HCT116 (cell line): ENCODE measurements at regions not wholly inside any gene's neighbourhood (a gene's known extent, or its start where the extent isn't known, plus 50 kb on each side); places are given as distances from the start of the nearest gene placed in this dataset.

Source experiments
- ATAC-seq: fragments of 200-7000 bp; cut with Tn5 transposase; 2 replicates; pipeline ENCODE4 v1.9.1; 2020; ENCODE audit warnings: mild to moderate bottlenecking, moderate library complexity
- BruUV-seq: library from RNA; stranded (reverse); fragments of 400-500 nt; replicated peaks from 2 replicates; lab custom pipeline; 2021; lab: Mats Ljungman, UMichigan
- CTCF ChIA-PET: fragments of 300-600 bp; sonication (Branson Sonifier 250); formaldehyde crosslinking; loops from one replicate; lab custom pipeline; 2021; ENCODE audit warnings: antibody characterized with exemption; lab: Charles Lee
- POLR2A ChIA-PET: fragments of 300-600, 350-600 bp; sonication (Branson Sonifier 250); formaldehyde crosslinking; loops from one replicate; lab custom pipeline; 2021; ENCODE audit warnings: antibody characterized with exemption; lab: Charles Lee
- RAD21 ChIA-PET, 2 experiments: fragments of 300-600 bp; sonication (Branson Sonifier 250); formaldehyde crosslinking; loops; one replicate each; lab custom pipeline; 2023; ENCODE audit warnings: low total read pairs in 2 of 2; ENCODE audit not compliant: uncharacterized antibody in 2 of 2, unreplicated experiment in 2 of 2, low non-redundant PET in 1 of 2; lab: Charles Lee
- DNase-seq: peaks from one replicate; pipeline ENCODE4 v3.0.0-alpha.2; 2010; ENCODE audit warnings: low read depth, low spot score
- H2AFZ ChIP-seq: fragments of 200-600 bp; shearing (Covaris generic), sonication (generic); 2 replicates; pipeline ENCODE4 v1.6.1; 2017; ENCODE audit warnings: low read depth, mixed run types, mixed read lengths, antibody characterized with exemption, low read length; ENCODE audit not compliant: poor library complexity, severe bottlenecking
- H3K27ac ChIP-seq: 2 replicates; pipeline ENCODE4 v1.5.1; 2012; ENCODE audit warnings: low read depth, low read length
- H3K27me3 ChIP-seq: fragments of 200-600 bp; sonication (generic); 2 replicates; pipeline ENCODE4 v1.6.1; 2016; ENCODE audit warnings: mixed run types, low read length, mixed read lengths; ENCODE audit not compliant: insufficient read depth
- H3K36me3 ChIP-seq, 2 experiments: fragments of 200-500 bp in 1 of 2; fragments of 200-600 bp in 1 of 2; sonication (Bioruptor generic) in 1 of 2; sonication (generic) in 1 of 2; 2 replicates each; pipeline versions ENCODE4 v1.5.1 to v1.6.1; 2014 to 2016; ENCODE audit warnings: low read length in 2 of 2, inconsistent platforms in 1 of 2, mixed read lengths in 1 of 2, mixed run types in 1 of 2; ENCODE audit not compliant: insufficient read depth in 2 of 2, control insufficient read depth in 1 of 2
- H3K4me1 ChIP-seq, 2 experiments: fragments of 200-600 bp in 1 of 2; sonication (generic) in 1 of 2; 2 replicates each; pipeline versions ENCODE4 v1.5.1 to v1.6.1; 2012 to 2017; ENCODE audit warnings: low read length in 2 of 2, inconsistent platforms in 1 of 2, mild to moderate bottlenecking in 1 of 2, mixed read lengths in 1 of 2, mixed run types in 1 of 2, moderate library complexity in 1 of 2; ENCODE audit not compliant: insufficient read depth in 2 of 2, control insufficient read depth in 1 of 2
- H3K4me2 ChIP-seq: fragments of 200-600 bp; sonication (generic); 2 replicates; pipeline ENCODE4 v1.6.1; 2017; ENCODE audit warnings: mixed run types, low read length, mixed read lengths
- H3K4me3 ChIP-seq, 2 experiments: fragments of 200-600 bp in 1 of 2; sonication (generic) in 1 of 2; replicated peaks in 1 of 2; 2 replicates each; pipeline ENCODE4 v1.5.1; 2011 to 2016; ENCODE audit warnings: low read length in 2 of 2, control low read depth in 1 of 2, low read depth in 1 of 2, mild to moderate bottlenecking in 1 of 2, mixed read lengths in 1 of 2, mixed run types in 1 of 2
- H3K79me2 ChIP-seq: fragments of 200-600 bp; sonication (generic); 2 replicates; pipeline ENCODE4 v1.6.1; 2017; ENCODE audit warnings: mild to moderate bottlenecking, mixed run types, low read length, moderate library complexity, mixed read lengths; ENCODE audit not compliant: insufficient read depth
- H3K9ac ChIP-seq: fragments of 200-600 bp; sonication (generic); 2 replicates; pipeline ENCODE4 v1.6.1; 2016; ENCODE audit warnings: low read length, mixed read lengths
- H3K9me2 ChIP-seq: fragments of 200-600 bp; sonication (generic), shearing (Covaris generic); 2 replicates; pipeline ENCODE4 v1.6.1; 2017; ENCODE audit warnings: mixed run types, mild to moderate bottlenecking, moderate library complexity; ENCODE audit not compliant: insufficient read depth
- H3K9me3 ChIP-seq, 2 experiments: fragments of 200-500 bp in 1 of 2; fragments of 200-600 bp in 1 of 2; sonication (Bioruptor generic) in 1 of 2; sonication (generic) in 1 of 2; 2 replicates each; pipeline ENCODE4 v1.6.1; 2014 to 2017; ENCODE audit warnings: low read length in 2 of 2, mixed read lengths in 2 of 2, inconsistent platforms in 1 of 2, low read depth in 1 of 2, mild to moderate bottlenecking in 1 of 2, mixed run types in 1 of 2, moderate library complexity in 1 of 2; ENCODE audit not compliant: control insufficient read depth in 1 of 2, insufficient read depth in 1 of 2
- H4K20me1 ChIP-seq: fragments of 200-600 bp; sonication (generic), shearing (Covaris generic); 2 replicates; pipeline ENCODE4 v1.6.1; 2017; ENCODE audit warnings: mixed run types, mild to moderate bottlenecking, moderate library complexity; ENCODE audit not compliant: insufficient read depth
- CEBPB ChIP-seq: IDR thresholded peaks from 2 replicates; pipeline ENCODE4 v1.6.1; 2012; ENCODE audit warnings: low read depth
- CTCF ChIP-seq, 3 experiments: fragments of 200-600 bp in 1 of 3; sonication (generic) in 1 of 3; IDR thresholded peaks in 2 of 3; conservative IDR thresholded peaks in 1 of 3; 2 replicates each; pipeline ENCODE4 v1.5.1; 2012 to 2017; ENCODE audit warnings: low read depth in 2 of 3, low read length in 2 of 3, antibody characterized with exemption in 1 of 3, borderline replicate concordance in 1 of 3, control low read depth in 1 of 3, mild to moderate bottlenecking in 1 of 3, mixed read lengths in 1 of 3, mixed run types in 1 of 3, moderate library complexity in 1 of 3; ENCODE audit not compliant: insufficient read depth in 1 of 3
- EZH2phosphoT487 ChIP-seq: fragments of 200-600 bp; IDR thresholded peaks from 2 replicates; pipeline ENCODE4 v1.6.1; 2018; ENCODE audit warnings: antibody characterized with exemption, borderline replicate concordance
- POLR2A ChIP-seq: IDR thresholded peaks from 2 replicates; pipeline ENCODE4 v1.7.0; 2011; ENCODE audit warnings: borderline replicate concordance; ENCODE audit not compliant: insufficient read depth, insufficient read length; ENCODE audit errors: extremely low read depth
- RAD21 ChIP-seq: IDR thresholded peaks from 2 replicates; pipeline ENCODE4 v1.6.1; 2012; ENCODE audit warnings: low read depth, mild to moderate bottlenecking
- YY1 ChIP-seq: IDR thresholded peaks from 2 replicates; pipeline ENCODE4 v1.6.1; 2011; ENCODE audit warnings: low read length, low read depth, moderate library complexity, mild to moderate bottlenecking; ENCODE audit not compliant: insufficient replicate concordance; ENCODE audit errors: extremely low read depth
- intact Hi-C: fragments of 100-400 bp; cut with micrococcal nuclease; formaldehyde crosslinking; loops from 2 replicates; pipeline ENCODE4 v1.10.0; 2022

- H3K4me3 ChIP-seq: no peak overlapping the region
- no peak overlapping the region for H3K9ac ChIP-seq
- TF ChIP-seq YY1 (no peak), EZH2phosphoT487 (no peak), CEBPB (no peak)
- TF ChIP-seq, all 23 proteins: peak for 0
- intact Hi-C loops: no loop called here
- ChIA-PET CTCF (no interaction called here), POLR2A (no interaction called here), RAD21 (no interaction called here)
- ATAC-seq (no peak), DNase-seq (no peak)
- Histone ChIP-seq H2AFZ (no peak overlapping the region), H3K4me2 (no peak overlapping the region), H3K9me2 (no peaks in the 10 kb centered on the region), H3K4me1 (no peaks in the 10 kb centered on the region), H3K36me3 (no peaks in the 10 kb centered on the region), H4K20me1 (no peaks in the 10 kb centered on the region), H3K79me2 (no peaks in the 10 kb centered on the region), H3K9me3 (no peaks in the 10 kb centered on the region), H3K27me3 (peaks cover 18% of the 10 kb centered on the region; the same call in 1 of the 2 replicates), H3K27ac (no peak overlapping the region)
- no TSS peak for BruUV-seq
These were observed 55.4 kb upstream of the SLC10A7 start for GRCh38 chr4:146577111-146577510.

DNA sequence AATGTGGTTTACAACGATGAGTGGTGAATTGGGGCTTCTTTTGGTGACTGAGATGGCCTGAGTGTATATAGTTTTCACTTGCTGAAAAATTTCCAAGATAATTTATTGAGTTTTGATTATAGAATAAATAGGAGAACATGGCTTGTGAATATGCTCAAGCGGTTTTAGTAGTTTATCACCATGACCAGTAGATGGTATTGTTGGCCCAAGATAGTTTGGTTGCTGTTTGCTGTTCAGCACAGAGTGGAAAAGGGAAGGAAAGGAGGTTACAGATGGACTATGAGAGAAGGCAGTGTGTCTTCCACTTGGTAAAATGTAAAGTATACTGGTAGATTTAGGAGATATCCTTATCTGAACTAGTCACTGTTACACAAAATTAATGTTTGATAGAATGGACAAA, 55.8 kb upstream of the POU4F2 start:
- BruUV-seq: no TSS peak
- Histone ChIP-seq H2AFZ (no peak overlapping the region), H3K9me3 (no peaks in the 10 kb centered on the region), H3K36me3 (no peaks in the 10 kb centered on the region), H3K79me2 (no peaks in the 10 kb centered on the region), H3K4me1 (no peaks in the 10 kb centered on the region), H3K9ac (no peak overlapping the region), H3K4me3 (no peak overlapping the region), H4K20me1 (no peaks in the 10 kb centered on the region), H3K4me2 (no peak overlapping the region), H3K27me3 (peaks cover 15% of the 10 kb centered on the region; the same call in 1 of the 2 replicates), H3K27ac (no peak overlapping the region), H3K9me2 (no peaks in the 10 kb centered on the region)
- RAD21 ChIA-PET: no interaction called here
- ATAC-seq (no peak), DNase-seq (peak; percentile 3)
- intact Hi-C loops: no loop called here
- CTCF ChIA-PET: no interaction called here
- POLR2A ChIA-PET: no interaction called here
- peak; percentile 8 to 39 (median 19); a peak in 2 of 6 replicates for TF ChIP-seq CTCF (IDR thresholded peaks at IDR 0.05 in 2 of 3, conservative IDR thresholded peaks at IDR 0.05 in 1 of 3; ENCODE audit: borderline replicate concordance in 1 of 3, insufficient read depth in 1 of 3, low read depth in 2 of 3, low read length in 2 of 3)
- no peak for TF ChIP-seq POLR2A
- TF ChIP-seq RAD21: peak; percentile 49; the same call in 1 of the 2 replicates
- TF ChIP-seq, all 23 proteins: peak for 2
